A549 (cell line): ENCODE measurements at regions not wholly inside any gene's neighbourhood (a gene's known extent, or its start where the extent isn't known, plus 50 kb on each side); places are given as distances from the start of the nearest gene placed in this dataset.

ENCODE experiments used
- ATAC-seq, 2 experiments: fragments of 200-7000 bp in 1 of 2; fragments of >200 bp in 1 of 2; cut with Nextera tagmentation in 1 of 2; cut with Tn5 transposase in 1 of 2; 3 replicates each; pipeline versions ENCODE4 v1.8.0 to v1.9.1; 2018 to 2020; ENCODE audit warnings: mild to moderate bottlenecking in 1 of 2, moderate library complexity in 1 of 2
- CTCF ChIA-PET: fragments of 300-600 bp; sonication (Branson Sonifier 250); formaldehyde crosslinking; extraction: SDS; loops from one replicate; lab custom pipeline; 2021; ENCODE audit warnings: antibody characterized with exemption, inconsistent platforms; lab: Yijun Ruan, JAX
- POLR2A ChIA-PET: fragments of 350-600 bp; formaldehyde crosslinking; extraction: SDS; loops from one replicate; lab custom pipeline; 2021; ENCODE audit warnings: antibody characterized with exemption, inconsistent platforms; lab: Yijun Ruan, JAX
- DNase-seq, 2 experiments: peaks; one replicate each; pipeline versions ENCODE4 v3.0.0 to v3.0.0-alpha.2; 2011 to 2016; ENCODE audit warnings: low read depth in 1 of 2, low spot score in 1 of 2
- FAIRE-seq: peaks from 2 replicates; lab custom pipeline; 2011; peaks lifted over from hg19 to GRCh38; lab: Jason Lieb, UNC
- H3K27ac ChIP-seq, 2 experiments: fragments of >200 bp; sonication (Bioruptor Twin); formaldehyde crosslinking; 3 replicates each; pipeline ENCODE4 v1.5.1; 2016 to 2017
- H3K4me1 ChIP-seq: fragments of >200 bp; sonication (Bioruptor Twin); formaldehyde crosslinking; 3 replicates; pipeline ENCODE4 v1.6.1; 2016
- H3K4me2 ChIP-seq: fragments of >200 bp; sonication (Bioruptor Twin); formaldehyde crosslinking; 3 replicates; pipeline ENCODE4 v1.6.1; 2016
- H3K4me3 ChIP-seq: fragments of >200 bp; sonication (Bioruptor Twin); formaldehyde crosslinking; 3 replicates; pipeline ENCODE4 v1.5.1; 2016
- H3K9me3 ChIP-seq: fragments of >200 bp; sonication (Bioruptor Twin); formaldehyde crosslinking; 3 replicates; pipeline ENCODE4 v1.6.1; 2016
- BHLHE40 ChIP-seq: IDR thresholded peaks from 2 replicates; pipeline ENCODE4 v1.6.1; 2012; ENCODE audit warnings: low read depth, low read length, inconsistent platforms
- CBX2 ChIP-seq: fragments of 200-600 bp; sonication (generic); IDR thresholded peaks from 2 replicates; pipeline ENCODE4 v1.6.1; 2016; ENCODE audit warnings: low read depth, mild to moderate bottlenecking, borderline replicate concordance
- CHD4 ChIP-seq: fragments of 200-600 bp; sonication (generic); IDR thresholded peaks from 2 replicates; pipeline ENCODE4 v1.6.1; 2016; ENCODE audit warnings: antibody characterized with exemption, mild to moderate bottlenecking, borderline replicate concordance
- EHMT2 ChIP-seq: fragments of 200-600 bp; sonication (generic); IDR thresholded peaks from 2 replicates; pipeline ENCODE4 v1.6.1; 2016; ENCODE audit warnings: antibody characterized with exemption, low read depth, mild to moderate bottlenecking, moderate library complexity
- EP300 ChIP-seq, 2 experiments: fragments of >200 bp; sonication (Bioruptor Twin); formaldehyde crosslinking; IDR thresholded peaks; 2 replicates in 1 of 2; 3 replicates in 1 of 2; pipeline ENCODE4 v1.6.1; 2016 to 2017
- FOSL2 ChIP-seq, 2 experiments: fragments of 450-650 bp in 1 of 2; fragments of >200 bp in 1 of 2; sonication (Bioruptor Twin) in 1 of 2; formaldehyde crosslinking; IDR thresholded peaks; 2 replicates each; pipeline versions ENCODE4 v1.5.0 to v1.6.1; 2016 to 2020; ENCODE audit warnings: mild to moderate bottlenecking in 1 of 2, moderate library complexity in 1 of 2
- HDAC2 ChIP-seq: fragments of 200-600 bp; sonication (generic); IDR thresholded peaks from 2 replicates; pipeline ENCODE4 v1.6.1; 2016
- HOXB13 ChIP-seq: fragments of 250-450 bp; sonication (Bioruptor Pico); IDR thresholded peaks from 2 replicates; pipeline ENCODE4 v1.5.0; 2020; ENCODE audit warnings: low read depth, mild to moderate bottlenecking, moderate library complexity
- JUN ChIP-seq, 2 experiments: fragments of >200 bp; sonication (Bioruptor Twin); formaldehyde crosslinking; IDR thresholded peaks; 2 replicates in 1 of 2; 3 replicates in 1 of 2; pipeline ENCODE4 v1.6.1; 2016 to 2017
- MYC ChIP-seq: IDR thresholded peaks from 2 replicates; pipeline ENCODE4 v1.6.1; 2012; ENCODE audit warnings: mild to moderate bottlenecking, inconsistent platforms, low read length, improper control_type of control experiment, borderline replicate concordance
- POLR2AphosphoS2 ChIP-seq: conservative IDR thresholded peaks from 2 replicates; pipeline ENCODE4 v1.6.1; 2012; ENCODE audit warnings: low read length, improper control_type of control experiment, inconsistent platforms
- RCOR1 ChIP-seq: fragments of 150-350 bp; IDR thresholded peaks from 2 replicates; pipeline ENCODE4 v1.6.1; 2014; ENCODE audit warnings: antibody characterized with exemption, low read length, low read depth
- RNF2 ChIP-seq: fragments of 200-600 bp; sonication (generic); IDR thresholded peaks from 2 replicates; pipeline ENCODE4 v1.6.1; 2016; ENCODE audit warnings: low read depth, mild to moderate bottlenecking, antibody characterized with exemption, moderate library complexity, borderline replicate concordance
- SMC3 ChIP-seq: fragments of >200 bp; sonication (Bioruptor Twin); formaldehyde crosslinking; IDR thresholded peaks from 3 replicates; pipeline ENCODE4 v1.6.1; 2018; ENCODE audit warnings: inconsistent platforms
- SREBF2 ChIP-seq: fragments of 450-650 bp; IDR thresholded peaks from 2 replicates; pipeline ENCODE4 v1.6.1; 2014; ENCODE audit warnings: mild to moderate bottlenecking, moderate library complexity
- TFCP2L1 ChIP-seq: fragments of 250-450 bp; sonication (Bioruptor Pico); IDR thresholded peaks from 2 replicates; pipeline ENCODE4 v1.5.0; 2021; ENCODE audit warnings: mild to moderate bottlenecking
- ZC3H11A ChIP-seq: fragments of 450-650 bp; IDR thresholded peaks from 2 replicates; pipeline ENCODE4 v1.6.1; 2014; ENCODE audit warnings: antibody characterized with exemption, mild to moderate bottlenecking
- ZNF302 ChIP-seq: fragments of 250-450 bp; sonication (Bioruptor Pico); IDR thresholded peaks from 2 replicates; pipeline ENCODE4 v1.9.0; 2021; ENCODE audit warnings: inconsistent platforms, mild to moderate bottlenecking, moderate library complexity
- ZSCAN20 ChIP-seq: fragments of 250-450 bp; sonication (Bioruptor Pico); IDR thresholded peaks from 2 replicates; pipeline ENCODE4 v1.8.0; 2022; ENCODE audit warnings: mild to moderate bottlenecking, moderate library complexity
- WGBS: methylation state at CpG from one replicate; pipeline ENCODE4 v1.1.6; 2017; ENCODE audit errors: missing lambda C conversion rate; 5-methylcytosine and 5-hydroxymethylcytosine counted together
- TF ChIP-seq, protein P1 (sequence below): fragments of 250-450 bp; sonication (Bioruptor Pico); IDR thresholded peaks from 2 replicates; pipeline ENCODE4 v1.5.0; 2020; ENCODE audit warnings: low read depth, mild to moderate bottlenecking, moderate library complexity
- TF ChIP-seq, protein P2 (sequence below): fragments of 450-650 bp; IDR thresholded peaks from 2 replicates; pipeline ENCODE4 v1.6.1; 2014; ENCODE audit warnings: antibody characterized with exemption
- TF ChIP-seq, protein P3 (sequence below): fragments of 200-600 bp; sonication (generic); IDR thresholded peaks from 2 replicates; pipeline ENCODE4 v1.6.1; 2016; ENCODE audit warnings: antibody characterized with exemption, mild to moderate bottlenecking, moderate library complexity
- TF ChIP-seq, protein P4 (sequence below): fragments of 250-450 bp; sonication (Bioruptor Pico); IDR thresholded peaks from 2 replicates; pipeline ENCODE4 v1.5.0; 2021; ENCODE audit warnings: mild to moderate bottlenecking, moderate library complexity, borderline replicate concordance

DNA sequence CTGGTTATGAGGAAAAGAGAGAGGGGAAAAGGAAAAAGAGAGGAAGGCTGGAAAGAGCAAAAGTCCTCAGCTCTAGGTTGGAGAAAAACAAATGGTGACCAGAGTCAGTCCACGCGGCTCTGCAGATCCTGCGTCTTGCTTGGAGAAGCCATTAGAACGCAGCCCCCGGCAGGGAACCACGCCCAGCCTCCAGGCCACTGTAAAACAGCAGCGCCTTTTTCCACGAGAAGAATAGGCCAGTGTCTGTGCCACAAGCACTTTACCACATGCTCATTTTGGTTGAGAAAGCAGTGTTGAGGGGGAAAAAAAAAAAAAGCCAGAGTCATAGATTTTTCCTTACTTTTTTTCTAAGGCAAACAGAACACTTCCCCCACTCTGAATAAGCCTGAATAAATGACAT, 846.9 kb upstream of the ADAMTS5 start (continued):
- TF ChIP-seq, protein P1, sequence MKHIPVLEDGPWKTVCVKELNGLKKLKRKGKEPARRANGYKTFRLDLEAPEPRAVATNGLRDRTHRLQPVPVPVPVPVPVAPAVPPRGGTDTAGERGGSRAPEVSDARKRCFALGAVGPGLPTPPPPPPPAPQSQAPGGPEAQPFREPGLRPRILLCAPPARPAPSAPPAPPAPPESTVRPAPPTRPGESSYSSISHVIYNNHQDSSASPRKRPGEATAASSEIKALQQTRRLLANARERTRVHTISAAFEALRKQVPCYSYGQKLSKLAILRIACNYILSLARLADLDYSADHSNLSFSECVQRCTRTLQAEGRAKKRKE (CRISPR knock-in tag), result no peak
- no peak for TF ChIP-seq TFCP2L1
- TF ChIP-seq EP300 (IDR thresholded peaks at IDR 0.05), result no peak
- TF ChIP-seq, protein P2, sequence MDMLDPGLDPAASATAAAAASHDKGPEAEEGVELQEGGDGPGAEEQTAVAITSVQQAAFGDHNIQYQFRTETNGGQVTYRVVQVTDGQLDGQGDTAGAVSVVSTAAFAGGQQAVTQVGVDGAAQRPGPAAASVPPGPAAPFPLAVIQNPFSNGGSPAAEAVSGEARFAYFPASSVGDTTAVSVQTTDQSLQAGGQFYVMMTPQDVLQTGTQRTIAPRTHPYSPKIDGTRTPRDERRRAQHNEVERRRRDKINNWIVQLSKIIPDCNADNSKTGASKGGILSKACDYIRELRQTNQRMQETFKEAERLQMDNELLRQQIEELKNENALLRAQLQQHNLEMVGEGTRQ, result no peak
- no peak for TF ChIP-seq CHD4
- TF ChIP-seq BHLHE40, result no peak
- no peak for TF ChIP-seq CBX2
- TF ChIP-seq ZNF302 (CRISPR knock-in tag), result no peak
- no peak for TF ChIP-seq FOSL2 (IDR thresholded peaks at IDR 0.05)
- TF ChIP-seq FOSL2 (CRISPR knock-in tag; IDR thresholded peaks at IDR 0.05), result no peak
- no peak for TF ChIP-seq JUN (IDR thresholded peaks at IDR 0.05)
- no peak for TF ChIP-seq ZC3H11A
- TF ChIP-seq, protein P3, sequence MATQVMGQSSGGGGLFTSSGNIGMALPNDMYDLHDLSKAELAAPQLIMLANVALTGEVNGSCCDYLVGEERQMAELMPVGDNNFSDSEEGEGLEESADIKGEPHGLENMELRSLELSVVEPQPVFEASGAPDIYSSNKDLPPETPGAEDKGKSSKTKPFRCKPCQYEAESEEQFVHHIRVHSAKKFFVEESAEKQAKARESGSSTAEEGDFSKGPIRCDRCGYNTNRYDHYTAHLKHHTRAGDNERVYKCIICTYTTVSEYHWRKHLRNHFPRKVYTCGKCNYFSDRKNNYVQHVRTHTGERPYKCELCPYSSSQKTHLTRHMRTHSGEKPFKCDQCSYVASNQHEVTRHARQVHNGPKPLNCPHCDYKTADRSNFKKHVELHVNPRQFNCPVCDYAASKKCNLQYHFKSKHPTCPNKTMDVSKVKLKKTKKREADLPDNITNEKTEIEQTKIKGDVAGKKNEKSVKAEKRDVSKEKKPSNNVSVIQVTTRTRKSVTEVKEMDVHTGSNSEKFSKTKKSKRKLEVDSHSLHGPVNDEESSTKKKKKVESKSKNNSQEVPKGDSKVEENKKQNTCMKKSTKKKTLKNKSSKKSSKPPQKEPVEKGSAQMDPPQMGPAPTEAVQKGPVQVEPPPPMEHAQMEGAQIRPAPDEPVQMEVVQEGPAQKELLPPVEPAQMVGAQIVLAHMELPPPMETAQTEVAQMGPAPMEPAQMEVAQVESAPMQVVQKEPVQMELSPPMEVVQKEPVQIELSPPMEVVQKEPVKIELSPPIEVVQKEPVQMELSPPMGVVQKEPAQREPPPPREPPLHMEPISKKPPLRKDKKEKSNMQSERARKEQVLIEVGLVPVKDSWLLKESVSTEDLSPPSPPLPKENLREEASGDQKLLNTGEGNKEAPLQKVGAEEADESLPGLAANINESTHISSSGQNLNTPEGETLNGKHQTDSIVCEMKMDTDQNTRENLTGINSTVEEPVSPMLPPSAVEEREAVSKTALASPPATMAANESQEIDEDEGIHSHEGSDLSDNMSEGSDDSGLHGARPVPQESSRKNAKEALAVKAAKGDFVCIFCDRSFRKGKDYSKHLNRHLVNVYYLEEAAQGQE, result no peak
- TF ChIP-seq SREBF2, result no peak

DNA sequence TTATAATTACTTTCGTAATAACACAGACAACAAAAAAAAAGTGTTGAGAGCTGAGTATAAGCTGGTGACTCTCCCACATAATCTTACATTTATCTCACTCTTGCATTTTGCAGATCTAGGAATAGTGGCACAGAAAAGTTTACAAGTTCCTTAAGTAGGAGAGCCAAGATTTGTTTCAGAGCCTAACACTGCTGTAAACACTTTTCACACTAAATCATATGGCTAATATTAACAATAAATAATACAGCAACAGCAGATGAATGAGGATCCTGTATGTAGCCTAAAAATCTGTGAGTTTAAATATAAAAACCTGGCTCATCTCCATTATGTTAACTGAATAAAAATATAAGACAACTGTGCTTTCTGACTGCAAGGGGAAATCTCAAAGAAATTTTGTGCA, 846.5 kb upstream of the ADAMTS5 start:
- ATAC-seq (no peak), DNase-seq (no peak), FAIRE-seq (no peak)
- TF ChIP-seq SMC3 (no peak), RCOR1 (no peak), SREBF2 (no peak)
- CTCF ChIA-PET, result no interaction called here
- no peak overlapping the region for H3K27ac ChIP-seq
- no peak overlapping the region for H3K4me2 ChIP-seq
- H3K9me3 ChIP-seq, result no peaks in the 10 kb centered on the region
- no peak overlapping the region for H3K4me3 ChIP-seq
- no peaks in the 10 kb centered on the region for H3K4me1 ChIP-seq
- 9% methylated on average over 1 of the region's 1 CpG for WGBS
- POLR2A ChIA-PET, result no interaction called here

DNA sequence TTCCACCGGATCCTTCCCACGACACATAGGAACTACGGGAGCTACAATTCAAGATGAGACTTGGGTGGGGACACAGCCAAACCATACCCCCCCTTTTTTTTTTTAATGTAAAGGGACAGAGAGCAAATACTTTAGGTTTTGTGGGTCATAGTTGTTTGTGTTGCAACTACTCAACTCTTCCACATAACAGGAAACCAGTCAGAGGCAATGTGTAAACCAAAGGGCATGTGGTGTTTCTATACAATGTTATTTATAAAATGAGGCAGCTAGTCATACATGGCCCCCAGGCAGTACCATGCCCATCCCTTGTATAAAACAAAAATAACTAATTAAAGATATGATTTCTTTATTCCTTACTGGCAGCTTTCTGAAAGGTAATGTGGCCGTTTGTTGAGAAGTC, 845.4 kb upstream of the ADAMTS5 start:
- no peaks in the 10 kb centered on the region for H3K9me3 ChIP-seq
- H3K4me3 ChIP-seq, result no peak overlapping the region
- H3K4me1 ChIP-seq, result no peaks in the 10 kb centered on the region
- 26% methylated on average over 4 of the region's 4 CpGs for WGBS
- no peak for FAIRE-seq
- no peak for DNase-seq
- ChIA-PET POLR2A (interaction anchor here (0.5 kb wide), 1 partner anchor 905 kb away, joined by 3 read pairs; no protein-coding TSS in a partner anchor), CTCF (no interaction called here)
- no peak overlapping the region for H3K4me2 ChIP-seq
- no peak overlapping the region for H3K27ac ChIP-seq
- no peak for ATAC-seq
- TF ChIP-seq POLR2AphosphoS2 (no peak), EHMT2 (no peak), JUN (IDR thresholded peaks at IDR 0.05) (no peak), HOXB13 (CRISPR knock-in tag) (no peak), SREBF2 (no peak), RNF2 (no peak), ZSCAN20 (no peak), ZNF302 (CRISPR knock-in tag) (no peak), MYC (no peak), RCOR1 (no peak), HDAC2 (no peak)
- TF ChIP-seq, protein P2, result no peak
- TF ChIP-seq, protein P3, result no peak
- TF ChIP-seq, protein P4, sequence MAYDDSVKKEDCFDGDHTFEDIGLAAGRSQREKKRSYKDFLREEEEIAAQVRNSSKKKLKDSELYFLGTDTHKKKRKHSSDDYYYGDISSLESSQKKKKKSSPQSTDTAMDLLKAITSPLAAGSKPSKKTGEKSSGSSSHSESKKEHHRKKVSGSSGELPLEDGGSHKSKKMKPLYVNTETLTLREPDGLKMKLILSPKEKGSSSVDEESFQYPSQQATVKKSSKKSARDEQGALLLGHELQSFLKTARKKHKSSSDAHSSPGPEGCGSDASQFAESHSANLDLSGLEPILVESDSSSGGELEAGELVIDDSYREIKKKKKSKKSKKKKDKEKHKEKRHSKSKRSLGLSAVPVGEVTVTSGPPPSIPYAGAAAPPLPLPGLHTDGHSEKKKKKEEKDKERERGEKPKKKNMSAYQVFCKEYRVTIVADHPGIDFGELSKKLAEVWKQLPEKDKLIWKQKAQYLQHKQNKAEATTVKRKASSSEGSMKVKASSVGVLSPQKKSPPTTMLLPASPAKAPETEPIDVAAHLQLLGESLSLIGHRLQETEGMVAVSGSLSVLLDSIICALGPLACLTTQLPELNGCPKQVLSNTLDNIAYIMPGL (CRISPR knock-in tag), result no peak
